ENCODE measurements at regions not wholly inside any gene's neighbourhood (a gene's known extent, or its start where the extent isn't known, plus 50 kb on each side); places are given as distances from the start of the nearest gene placed in this dataset.

- no peak for ATAC-seq (ENCODE audit: low read depth)
- Histone ChIP-seq H3K4me1 (ENCODE audit: control insufficient read depth in 2 of 2, insufficient read depth in 2 of 2, low read length in 2 of 2) (no peaks in the 10 kb centered on the region), H3K27ac (ENCODE audit: low read length in 2 of 2) (no peak overlapping the region), H3K79me2 (ENCODE audit: control insufficient read depth, insufficient read depth, low read length) (no peaks in the 10 kb centered on the region), H2AFZ (ENCODE audit: insufficient read depth, low read depth, low read length, poor library complexity, severe bottlenecking) (no peak overlapping the region), H3K9ac (ENCODE audit: low read length) (no peak overlapping the region), H4K20me1 (ENCODE audit: control insufficient read depth, insufficient read depth, low read length, poor library complexity, severe bottlenecking) (no peaks in the 10 kb centered on the region), H3K4me3 (ENCODE audit: control extremely low read depth in 1 of 5, extremely low read depth in 1 of 5, insufficient read depth in 1 of 5, low read depth in 2 of 5, low read length in 4 of 5) (no peak overlapping the region), H3K27me3 (replicated peaks in 1 of 4; ENCODE audit: control extremely low read depth in 1 of 4, control insufficient read depth in 3 of 4, insufficient read depth in 4 of 4, low read length in 3 of 4) (no peaks in the 10 kb centered on the region), H3K36me3 (replicated peaks in 1 of 2; ENCODE audit: control extremely low read depth in 1 of 2, control insufficient read depth in 1 of 2, extremely low read depth in 1 of 2, insufficient read depth in 2 of 2, low read length in 1 of 2) (no peaks in the 10 kb centered on the region), H3K9me3 (ENCODE audit: control extremely low read depth in 1 of 3, control insufficient read depth in 2 of 3, insufficient read depth in 1 of 3, low read length in 2 of 3) (peaks cover 0 to 9% (median 3%) of the 10 kb centered on the region in 3 donors), H3K4me2 (replicated peaks; ENCODE audit: low read depth, low read length, poor library complexity, severe bottlenecking) (no peak overlapping the region)
- intact Hi-C loops (cut with micrococcal nuclease), result no loop called here
- 0% methylated on average over 1 of the region's 4 CpGs for WGBS (ENCODE audit: insufficient coverage)
- no peak for DNase-seq
- TF ChIP-seq EZH2 (IDR thresholded peaks at IDR 0.05; ENCODE audit: borderline replicate concordance, insufficient read depth, low read depth, low read length, poor library complexity, severe bottlenecking) (no peak), CTCF (IDR thresholded peaks at IDR 0.05) (no peak)
- no peak overlapping the region for H3K27ac Mint-ChIP-seq
- CTCF ChIA-PET, result no interaction called here
- no peaks in the 10 kb centered on the region for H3K27me3 Mint-ChIP-seq
- H3K4me1 Mint-ChIP-seq, result no peaks in the 10 kb centered on the region
- no peak overlapping the region for H3K4me3 Mint-ChIP-seq
- H3K9me3 Mint-ChIP-seq (ENCODE audit: insufficient read depth), result peaks cover 11% of the 10 kb centered on the region
- POLR2A ChIA-PET, result no interaction called here
Observed at GRCh38 chr19:30178721-30179402, 193.3 kb upstream of the ZNF536 start.

GRCh38 chr19:30180691-30181090 is 191.5 kb upstream of the ZNF536 start:
- ATAC-seq (ENCODE audit: low read depth) (no peak), DNase-seq (no peak)
- H3K79me2 ChIP-seq (ENCODE audit: control insufficient read depth, insufficient read depth, low read length), result no peaks in the 10 kb centered on the region
- no peak overlapping the region for H3K4me3 ChIP-seq (ENCODE audit: control extremely low read depth in 1 of 5, extremely low read depth in 1 of 5, insufficient read depth in 1 of 5, low read depth in 2 of 5, low read length in 4 of 5)
- H3K36me3 ChIP-seq (replicated peaks in 1 of 2; ENCODE audit: control extremely low read depth in 1 of 2, control insufficient read depth in 1 of 2, extremely low read depth in 1 of 2, insufficient read depth in 2 of 2, low read length in 1 of 2), result no peaks in the 10 kb centered on the region
- Mint-ChIP-seq H3K4me3 (no peak overlapping the region), H3K27me3 (no peaks in the 10 kb centered on the region), H3K9me3 (ENCODE audit: insufficient read depth) (peaks cover 15% of the 10 kb centered on the region), H3K4me1 (no peaks in the 10 kb centered on the region), H3K27ac (no peak overlapping the region)
- no peak overlapping the region for H3K4me2 ChIP-seq (replicated peaks; ENCODE audit: low read depth, low read length, poor library complexity, severe bottlenecking)
- no CpG with 5 or more reads among the region's 1 CpG for WGBS (ENCODE audit: insufficient coverage)
- peaks cover 0 to 11% (median 3%) of the 10 kb centered on the region in 3 donors for H3K9me3 ChIP-seq (ENCODE audit: control extremely low read depth in 1 of 3, control insufficient read depth in 2 of 3, insufficient read depth in 1 of 3, low read length in 2 of 3)
- no peaks in the 10 kb centered on the region for H3K27me3 ChIP-seq (replicated peaks in 1 of 4; ENCODE audit: control extremely low read depth in 1 of 4, control insufficient read depth in 3 of 4, insufficient read depth in 4 of 4, low read length in 3 of 4)
- intact Hi-C loops (cut with micrococcal nuclease), result no loop called here
- TF ChIP-seq EZH2 (IDR thresholded peaks at IDR 0.05; ENCODE audit: borderline replicate concordance, insufficient read depth, low read depth, low read length, poor library complexity, severe bottlenecking) (no peak), CTCF (IDR thresholded peaks at IDR 0.05) (no peak)
- H3K27ac ChIP-seq (ENCODE audit: low read length in 2 of 2), result no peak overlapping the region
- ChIA-PET CTCF (no interaction called here), POLR2A (no interaction called here)
- no peaks in the 10 kb centered on the region for H3K4me1 ChIP-seq (ENCODE audit: control insufficient read depth in 2 of 2, insufficient read depth in 2 of 2, low read length in 2 of 2)
- no peak overlapping the region for H3K9ac ChIP-seq (ENCODE audit: low read length)
- no peak overlapping the region for H2AFZ ChIP-seq (ENCODE audit: insufficient read depth, low read depth, low read length, poor library complexity, severe bottlenecking)
- H4K20me1 ChIP-seq (ENCODE audit: control insufficient read depth, insufficient read depth, low read length, poor library complexity, severe bottlenecking), result no peaks in the 10 kb centered on the region
